ENCODE measurements at regions not wholly inside any gene's neighbourhood (a gene's known extent, or its start where the extent isn't known, plus 50 kb on each side); places are given as distances from the start of the nearest gene placed in this dataset.

GRCh38 chr1:115453666-115454065 is 115.6 kb upstream of the NGF start:
- BruUV-seq (replicated peaks), result no TSS peak
- no peak overlapping the region for H3K4me2 ChIP-seq (ENCODE audit: low read depth, low read length)
- FAIRE-seq (no peak), ATAC-seq (no peak), DNase-seq (ENCODE audit: low spot score) (no peak)
- no peaks in the 10 kb centered on the region for H3K79me2 ChIP-seq (ENCODE audit: insufficient read depth, low read length)
- H3K27ac ChIP-seq (ENCODE audit: extremely low read length, insufficient read depth, low read length), result no peak overlapping the region
- TF ChIP-seq HMGA1 (CRISPR knock-in tag; conservative IDR thresholded peaks at IDR 0.05) (no peak), ZNF557 (CRISPR knock-in tag; IDR thresholded peaks at IDR 0.05) (no peak), ZNF451 (CRISPR knock-in tag; IDR thresholded peaks at IDR 0.05) (no peak), ZNF687 (CRISPR knock-in tag; IDR thresholded peaks at IDR 0.05) (no peak), HMG20A (CRISPR knock-in tag; IDR thresholded peaks at IDR 0.05; ENCODE audit: borderline replicate concordance) (no peak), EED (CRISPR knock-in tag; IDR thresholded peaks at IDR 0.05) (no peak), CAMTA2 (CRISPR knock-in tag; IDR thresholded peaks at IDR 0.05; ENCODE audit: borderline replicate concordance) (no peak), NR2C2 (CRISPR knock-in tag; IDR thresholded peaks at IDR 0.05; ENCODE audit: borderline replicate concordance) (no peak), ZNF746 (CRISPR knock-in tag; IDR thresholded peaks at IDR 0.05) (no peak), ZNF629 (CRISPR knock-in tag; conservative IDR thresholded peaks at IDR 0.05) (no peak)
- CTCF ChIA-PET (ENCODE audit: low intra/inter-chr PET ratio, low total read pairs), result no interaction called here
- no peak overlapping the region for H2AFZ ChIP-seq (ENCODE audit: low read length)
- no peaks in the 10 kb centered on the region for H3K4me1 ChIP-seq (ENCODE audit: insufficient read depth, low read length)
- no peaks in the 10 kb centered on the region for H3K9me3 ChIP-seq (ENCODE audit: low read length)
- no peak overlapping the region for H3K9ac ChIP-seq (ENCODE audit: insufficient read depth, low read depth, low read length)
- POLR2A ChIA-PET, result no interaction called here
- no peaks in the 10 kb centered on the region for H3K36me3 ChIP-seq (replicated peaks in 1 of 2; ENCODE audit: control insufficient read depth in 1 of 2, insufficient read depth in 2 of 2, low read length in 2 of 2)
- in situ Hi-C loops (cut with HindIII; ENCODE audit: extremely low pct_ligation_motif_present, low pct_unique_long_range_greater_than_20kb), result no loop called here
- intact Hi-C loops (cut with micrococcal nuclease; ENCODE audit: unreplicated experiment), result no loop called here
- no peaks in the 10 kb centered on the region; a peak in 1 of 5 replicates for H3K27me3 ChIP-seq (ENCODE audit: control insufficient read depth in 1 of 2, insufficient read depth in 2 of 2, low read length in 2 of 2)
- no peaks in the 10 kb centered on the region for H4K20me1 ChIP-seq (ENCODE audit: insufficient read depth, low read length)
- H3K4me3 ChIP-seq (replicated peaks in 1 of 3; ENCODE audit: insufficient read depth in 1 of 3, low read depth in 2 of 3, low read length in 3 of 3), result no peak overlapping the region
- WGBS (ENCODE audit: low lambda C conversion rate), result 14% methylated on average over 2 of the region's 2 CpGs

Data from HepG2 (cell line).